ENCODE measurements at regions not wholly inside any gene's neighbourhood (a gene's known extent, or its start where the extent isn't known, plus 50 kb on each side); places are given as distances from the start of the nearest gene placed in this dataset.
"Not testable (repeated sequence)": the region's sequence is repeated elsewhere in the genome, so short reads cannot be mapped to it uniquely, and the experiment has no call there.

GRCh38 chr18:30440351-30440750 is 602.2 kb downstream of the DSC3 start:
- no peak overlapping the region for H3K4me2 ChIP-seq
- no peaks in the 10 kb centered on the region for H3K9me3 ChIP-seq (ENCODE audit: low read depth)
- TF ChIP-seq EZH2phosphoT487 (IDR thresholded peaks at IDR 0.05; ENCODE audit: low read depth, severe bottlenecking, unreplicated experiment) (no peak), EZH2 (IDR thresholded peaks at IDR 0.05; ENCODE audit: borderline replicate concordance) (no peak), CTCF (IDR thresholded peaks at IDR 0.05; ENCODE audit: poor library complexity) (no peak)
- H3K27ac ChIP-seq, result no peak overlapping the region
- no peak for DNase-seq (ENCODE audit: low spot score)
- H3K79me2 ChIP-seq, result no peaks in the 10 kb centered on the region
- H2AFZ ChIP-seq, result no peak overlapping the region
- H3K9me2 ChIP-seq (replicated peaks; ENCODE audit: insufficient read depth), result no peaks in the 10 kb centered on the region
- no peaks in the 10 kb centered on the region for H4K20me1 ChIP-seq (ENCODE audit: insufficient read depth, poor library complexity, severe bottlenecking)
- no peaks in the 10 kb centered on the region for H3K4me1 ChIP-seq (ENCODE audit: insufficient read depth)
- 67% methylated on average over 2 of the region's 2 CpGs for WGBS (ENCODE audit: low lambda C conversion rate, missing lambda C conversion rate)
- no peaks in the 10 kb centered on the region for H3K36me3 ChIP-seq (replicated peaks; ENCODE audit: insufficient read depth, low read depth)
- no peak overlapping the region for H3K4me3 ChIP-seq
- H3K27me3 ChIP-seq, result no peaks in the 10 kb centered on the region

GRCh38 chr18:30439174-30439573 is 603.4 kb downstream of the DSC3 start:
- no peaks in the 10 kb centered on the region for H3K36me3 ChIP-seq (replicated peaks; ENCODE audit: insufficient read depth, low read depth)
- no peak overlapping the region for H3K27ac ChIP-seq
- WGBS (ENCODE audit: low lambda C conversion rate, missing lambda C conversion rate), result 79% methylated on average over 2 of the region's 2 CpGs
- H3K79me2 ChIP-seq, result no peaks in the 10 kb centered on the region
- no peak overlapping the region for H2AFZ ChIP-seq
- no peaks in the 10 kb centered on the region for H3K9me2 ChIP-seq (replicated peaks; ENCODE audit: insufficient read depth)
- H3K27me3 ChIP-seq, result no peaks in the 10 kb centered on the region
- TF ChIP-seq CTCF (IDR thresholded peaks at IDR 0.05; ENCODE audit: poor library complexity), result no peak
- H4K20me1 ChIP-seq (ENCODE audit: insufficient read depth, poor library complexity, severe bottlenecking), result no peaks in the 10 kb centered on the region
- no peak overlapping the region for H3K4me3 ChIP-seq
- no peaks in the 10 kb centered on the region for H3K9me3 ChIP-seq (ENCODE audit: low read depth)
- H3K4me2 ChIP-seq, result no peak overlapping the region
- H3K4me1 ChIP-seq (ENCODE audit: insufficient read depth), result no peaks in the 10 kb centered on the region
- DNase-seq (ENCODE audit: low spot score), result no peak

- Histone ChIP-seq H3K79me2 (no peaks in the 10 kb centered on the region), H3K4me2 (no peak overlapping the region), H3K4me1 (ENCODE audit: insufficient read depth) (no peaks in the 10 kb centered on the region), H2AFZ (no peak overlapping the region), H3K9me2 (replicated peaks; ENCODE audit: insufficient read depth) (no peaks in the 10 kb centered on the region), H3K9me3 (ENCODE audit: low read depth) (no peaks in the 10 kb centered on the region), H3K27me3 (no peaks in the 10 kb centered on the region), H3K27ac (no peak overlapping the region), H3K4me3 (no peak overlapping the region), H3K36me3 (replicated peaks; ENCODE audit: insufficient read depth, low read depth) (no peaks in the 10 kb centered on the region), H4K20me1 (ENCODE audit: insufficient read depth, poor library complexity, severe bottlenecking) (no peaks in the 10 kb centered on the region)
- WGBS (ENCODE audit: low lambda C conversion rate, missing lambda C conversion rate), result 61% methylated on average over 2 of the region's 2 CpGs
- DNase-seq (ENCODE audit: low spot score), result no peak
- TF ChIP-seq EZH2phosphoT487 (IDR thresholded peaks at IDR 0.05; ENCODE audit: low read depth, severe bottlenecking, unreplicated experiment) (no peak), CTCF (IDR thresholded peaks at IDR 0.05; ENCODE audit: poor library complexity) (no peak), EZH2 (IDR thresholded peaks at IDR 0.05; ENCODE audit: borderline replicate concordance) (no peak)
Observed at GRCh38 chr18:30432349-30432748, 610.2 kb downstream of the DSC3 start.

- not testable (repeated sequence) for H3K9me2 ChIP-seq (replicated peaks; ENCODE audit: insufficient read depth); H3K9me3 ChIP-seq (ENCODE audit: low read depth); H4K20me1 ChIP-seq (ENCODE audit: insufficient read depth, poor library complexity, severe bottlenecking); H3K4me2 ChIP-seq; H3K4me1 ChIP-seq (ENCODE audit: insufficient read depth); H3K79me2 ChIP-seq; H3K27ac ChIP-seq; DNase-seq (ENCODE audit: low spot score); H3K36me3 ChIP-seq (replicated peaks; ENCODE audit: insufficient read depth, low read depth); H2AFZ ChIP-seq; H3K27me3 ChIP-seq; H3K4me3 ChIP-seq
- WGBS (ENCODE audit: low lambda C conversion rate, missing lambda C conversion rate), result 95% methylated on average over 11 of the region's 11 CpGs
Observed at GRCh38 chr18:30419399-30419798, 623.1 kb downstream of the DSC3 start.

All from hepatocyte (in vitro differentiated cells).